Amygdala (tissue), 56 donors: ENCODE measurements at regions not wholly inside any gene's neighbourhood (a gene's known extent, or its start where the extent isn't known, plus 50 kb on each side); places are given as distances from the start of the nearest gene placed in this dataset.
A peak's percentile ranks its signal among the peaks of the same experiment; 100 is the strongest.
"Not testable (repeated sequence)": the region's sequence is repeated elsewhere in the genome, so short reads cannot be mapped to it uniquely, and the experiment has no call there.

Source experiments
- DNase-seq, 56 donors: peaks; one replicate each; lab custom pipeline; 2025; lab: John Stamatoyannopoulos, UW

DNA sequence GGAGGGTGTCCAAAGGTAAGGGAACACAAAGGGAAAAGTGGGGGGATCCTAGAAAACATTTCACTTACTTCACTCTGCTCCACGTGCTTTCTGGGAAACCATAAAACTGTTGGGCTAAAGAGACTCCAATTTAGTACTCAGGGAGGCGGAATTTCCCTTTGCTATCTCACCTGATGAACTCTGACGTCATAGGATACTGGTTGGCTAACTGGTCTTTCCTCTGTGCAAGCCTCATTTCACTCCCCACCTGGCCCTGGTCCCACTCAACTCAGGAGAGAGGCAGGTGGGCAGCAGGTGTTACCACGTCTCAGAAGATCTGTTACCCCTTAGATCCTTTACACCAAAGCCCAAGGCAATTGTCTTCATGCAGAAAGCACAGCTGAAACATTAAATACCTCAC is 51.8 kb upstream of the PMAIP1 start:
- no peak for DNase-seq

DNA sequence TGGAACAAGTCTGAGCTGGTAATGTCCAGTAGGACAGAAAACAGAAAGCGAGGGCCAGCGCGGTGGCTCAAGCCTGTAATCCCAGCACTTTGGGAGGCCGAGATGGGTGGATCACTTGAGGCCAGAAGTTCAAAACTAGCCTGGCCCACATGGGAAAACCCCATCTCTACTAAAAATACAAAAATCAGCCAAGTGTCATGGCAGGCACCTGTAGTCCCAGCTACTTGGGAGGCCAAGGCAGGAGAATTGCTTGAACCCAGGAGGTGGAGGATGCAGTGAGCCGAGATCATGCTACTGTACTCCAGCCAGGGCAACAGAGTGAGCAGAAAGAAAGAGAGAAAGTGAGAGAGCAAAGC is 52.3 kb upstream of the PMAIP1 start:
- DNase-seq: not testable (repeated sequence)

DNA sequence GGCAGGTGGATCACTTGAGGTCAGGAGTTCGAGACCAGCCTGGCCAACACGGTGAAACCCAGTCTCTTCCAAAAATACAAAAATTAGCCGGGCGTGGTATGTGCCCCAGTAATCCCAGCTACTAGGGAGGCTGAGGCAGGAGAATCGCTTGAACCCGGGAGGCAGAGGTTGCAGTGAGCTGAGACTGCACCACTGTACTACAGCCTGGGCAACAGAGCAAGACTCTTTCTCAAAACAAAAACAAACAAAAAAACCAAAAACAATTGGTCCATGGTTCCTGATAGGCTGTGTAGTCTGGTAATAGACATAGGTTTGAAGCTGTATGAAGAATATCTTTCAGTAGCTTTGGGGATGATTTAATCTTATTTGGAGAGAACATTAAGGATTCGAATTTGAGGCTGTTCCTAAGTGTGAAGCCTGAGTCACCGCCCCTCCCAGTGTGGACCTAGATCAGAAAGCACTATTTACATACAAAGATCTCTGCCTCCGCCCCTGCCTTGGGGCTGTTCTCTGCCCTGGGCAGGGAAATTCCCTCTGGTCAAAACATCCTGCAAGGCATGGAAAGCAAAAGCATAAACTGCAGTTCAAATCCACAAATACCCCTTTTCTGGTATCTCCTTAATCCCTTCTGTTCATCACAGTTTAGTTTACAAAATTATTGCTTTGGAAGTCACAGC is 52.8 kb upstream of the PMAIP1 start:
- no peak for DNase-seq

DNA sequence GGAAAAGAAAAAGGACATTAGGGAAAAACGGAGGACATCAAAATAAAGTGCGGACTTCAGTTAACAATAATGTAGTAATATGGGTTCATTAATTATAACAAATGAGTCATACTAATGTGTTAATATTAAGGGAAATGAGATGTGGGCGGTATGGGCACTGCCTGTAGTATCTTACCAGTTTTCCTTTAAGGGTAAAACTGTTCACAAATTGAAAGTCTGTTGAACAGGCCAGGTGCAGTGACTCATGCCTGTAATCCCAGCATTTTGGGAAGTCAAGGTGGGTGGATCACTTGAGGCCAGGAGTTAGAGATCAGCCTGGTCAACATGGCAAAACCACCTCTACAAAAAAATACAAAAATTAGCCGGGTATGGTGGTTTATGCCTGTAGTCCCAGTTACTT is 56.8 kb upstream of the PMAIP1 start:
- DNase-seq: no peak

DNA sequence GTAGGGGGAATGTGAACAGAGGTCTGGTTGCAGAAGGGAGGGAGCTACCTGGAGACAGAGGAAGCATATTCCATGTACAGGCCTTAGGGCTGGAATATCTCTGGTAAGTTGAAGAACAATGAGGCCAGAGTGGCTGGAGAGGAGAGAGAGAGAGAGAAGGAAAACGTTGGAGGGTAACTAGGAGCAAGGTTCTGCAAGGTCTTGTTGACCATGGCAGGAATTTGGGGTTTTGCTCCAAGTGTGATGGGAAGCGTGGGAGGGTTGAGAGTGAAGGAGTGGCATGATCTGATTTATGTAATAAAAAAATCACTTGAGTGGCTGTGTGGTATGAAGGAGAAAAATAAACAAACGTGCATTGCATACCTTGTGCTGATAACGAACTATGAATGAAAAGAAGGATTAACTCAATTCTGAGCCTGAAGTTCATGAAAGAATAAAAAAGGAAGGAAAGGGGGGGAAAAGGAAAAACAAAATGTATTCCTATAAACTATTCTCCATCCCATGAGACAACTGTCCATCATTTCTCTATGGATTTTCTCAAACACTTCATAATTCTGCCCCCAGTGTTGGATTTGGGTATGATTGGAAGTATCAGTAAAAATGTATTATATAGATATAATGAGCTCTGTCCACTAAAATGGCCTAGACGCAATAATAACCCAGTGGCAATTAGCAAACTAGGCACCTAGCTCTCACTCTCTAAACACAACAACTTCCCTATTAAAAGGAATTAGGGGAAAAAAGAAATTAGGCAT is 59.7 kb upstream of the PMAIP1 start:
- no peak for DNase-seq

DNA sequence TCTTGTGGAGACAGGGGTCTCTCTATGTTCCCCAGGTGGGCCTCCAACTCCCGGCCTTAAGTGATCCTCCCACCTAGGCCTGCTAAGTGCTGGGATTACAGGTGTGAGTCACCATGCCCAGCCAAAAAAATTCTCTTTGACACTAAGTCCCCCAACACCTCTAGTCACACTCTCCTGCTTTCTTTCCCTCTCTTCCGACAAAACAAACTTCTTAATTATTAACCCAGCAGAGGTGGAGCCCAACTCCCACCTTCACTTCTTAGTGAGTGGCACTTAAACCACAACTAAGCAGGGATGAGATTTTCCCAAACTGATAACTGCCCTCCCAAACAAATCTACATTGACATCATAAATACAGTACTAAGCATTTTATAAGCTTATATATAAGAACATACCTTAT is 60.5 kb upstream of the PMAIP1 start:
- DNase-seq: no peak

DNA sequence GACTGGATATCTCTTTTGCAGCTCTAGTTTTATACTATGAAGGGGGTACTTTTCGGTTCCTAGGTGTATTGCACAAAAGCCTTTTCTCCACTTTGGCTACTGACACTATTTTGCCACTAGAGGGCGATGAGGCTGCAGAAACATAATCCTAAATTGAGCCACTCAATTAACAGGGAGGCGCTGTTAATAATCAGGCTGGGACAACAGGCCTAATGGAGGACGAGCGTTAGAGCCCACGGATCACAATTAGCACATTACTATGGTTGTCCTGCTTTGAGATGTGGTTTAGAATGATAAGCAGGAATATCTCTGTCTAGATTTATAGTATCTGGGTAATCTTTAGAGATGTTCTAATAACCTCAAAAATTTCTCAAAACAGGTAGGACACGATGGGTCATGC is 62.2 kb upstream of the PMAIP1 start:
- peak in 8 of 56 donors; percentile 2 to 48 (median 6) for DNase-seq

DNA sequence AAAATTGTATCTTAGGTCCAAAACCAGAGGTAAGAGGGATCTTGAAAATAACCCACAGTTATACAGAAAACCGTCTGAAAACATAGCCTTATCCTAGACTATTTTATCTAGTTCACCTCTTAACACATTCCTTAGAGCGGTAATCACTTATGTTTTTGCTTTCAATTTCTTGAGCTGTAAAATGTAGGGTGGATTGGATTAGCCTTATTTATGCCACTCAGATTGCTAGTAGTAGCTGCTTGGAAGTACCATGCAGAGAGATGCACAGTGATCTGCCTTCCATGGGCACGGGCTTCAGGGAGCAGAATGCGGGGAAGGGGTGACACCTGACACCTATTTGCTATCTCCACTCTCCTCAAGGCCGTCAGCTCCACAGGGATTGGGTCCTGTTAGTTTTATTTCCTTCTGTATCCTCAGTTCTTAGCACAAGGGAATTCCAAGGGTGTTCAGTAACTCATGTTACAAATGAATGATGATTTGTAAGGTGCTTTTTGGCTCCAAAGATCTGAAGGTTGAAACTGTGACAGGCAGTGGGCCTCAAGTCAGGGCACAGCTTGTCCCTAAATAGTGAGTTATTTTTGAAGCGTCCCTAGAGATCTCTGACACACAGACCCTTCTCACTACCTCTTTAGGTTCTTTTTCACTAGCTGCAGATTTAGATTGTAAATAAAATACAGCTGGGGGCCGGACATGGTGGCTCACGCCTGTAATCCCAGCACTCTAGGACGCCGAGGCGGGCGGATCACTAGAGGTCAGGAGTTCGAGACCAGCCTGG is 64.0 kb upstream of the PMAIP1 start:
- DNase-seq: no peak

DNA sequence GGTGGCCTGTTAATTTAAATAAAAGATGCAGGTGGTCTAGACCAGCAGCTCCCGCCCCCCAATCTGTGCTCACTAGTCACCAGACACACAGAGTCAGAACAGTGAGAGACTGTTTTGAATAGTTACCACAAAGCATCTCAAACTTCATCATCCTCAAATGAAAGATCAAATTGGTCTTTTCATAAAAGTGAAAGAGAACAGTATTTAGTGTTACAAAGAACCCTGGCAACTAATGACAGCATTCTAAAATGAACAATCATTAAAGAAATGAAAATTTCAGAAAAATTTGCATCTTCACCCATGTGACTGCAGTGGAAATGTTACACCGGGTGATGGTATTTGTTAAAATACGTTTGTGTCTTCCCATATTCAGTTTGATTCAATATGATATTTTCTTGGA is 65.5 kb upstream of the PMAIP1 start:
- DNase-seq: no peak

DNA sequence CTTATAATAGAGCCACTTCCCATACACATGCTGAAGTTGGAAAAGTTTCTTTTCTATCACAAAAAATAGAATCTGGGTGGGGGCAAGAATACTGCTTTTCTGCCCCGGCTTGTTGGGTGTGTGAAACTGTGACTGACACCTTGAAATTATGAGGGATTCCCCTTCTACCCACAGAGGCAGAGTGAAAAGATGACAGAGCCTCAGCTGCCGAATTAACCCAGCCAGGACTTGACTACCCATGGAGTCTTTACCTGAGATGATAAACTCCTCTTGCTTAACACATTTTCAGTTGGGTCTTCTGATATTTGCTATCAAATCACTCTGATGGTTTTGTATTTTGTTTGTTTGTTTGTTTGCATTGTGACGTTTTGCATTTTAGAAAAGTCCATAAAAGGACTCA is 66.0 kb upstream of the PMAIP1 start:
- no peak for DNase-seq

DNA sequence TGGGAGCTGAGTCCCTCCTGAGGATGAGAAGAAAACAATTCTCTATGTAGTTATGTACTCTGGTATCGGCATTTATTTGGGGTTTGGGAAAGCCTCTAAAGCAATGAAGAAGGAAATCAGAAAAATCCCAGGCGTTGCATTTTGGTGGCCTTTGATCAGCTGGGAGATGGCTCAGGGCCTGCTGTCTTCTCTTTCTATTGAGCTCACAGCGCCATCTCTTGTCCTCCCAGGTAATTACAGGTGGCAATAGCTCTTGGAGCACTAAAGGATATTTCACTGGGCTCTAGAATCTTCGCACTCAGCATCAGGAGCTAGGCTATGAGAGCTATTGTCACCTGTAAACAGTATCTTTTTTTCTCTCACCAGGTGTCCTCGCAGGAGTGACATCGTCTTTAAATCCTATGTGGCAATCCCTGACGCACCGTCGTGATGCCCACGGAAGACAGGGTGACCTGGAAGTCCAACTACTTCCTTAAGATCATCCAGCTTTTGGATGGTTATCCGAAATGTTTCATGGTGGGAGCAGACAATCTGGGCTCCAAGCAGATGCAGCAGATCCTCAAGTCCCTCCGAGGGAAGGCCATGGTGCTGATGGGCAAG is 76.1 kb upstream of the PMAIP1 start:
- peak in 49 of 56 donors; percentile 1 to 75 (median 20) for DNase-seq

DNA sequence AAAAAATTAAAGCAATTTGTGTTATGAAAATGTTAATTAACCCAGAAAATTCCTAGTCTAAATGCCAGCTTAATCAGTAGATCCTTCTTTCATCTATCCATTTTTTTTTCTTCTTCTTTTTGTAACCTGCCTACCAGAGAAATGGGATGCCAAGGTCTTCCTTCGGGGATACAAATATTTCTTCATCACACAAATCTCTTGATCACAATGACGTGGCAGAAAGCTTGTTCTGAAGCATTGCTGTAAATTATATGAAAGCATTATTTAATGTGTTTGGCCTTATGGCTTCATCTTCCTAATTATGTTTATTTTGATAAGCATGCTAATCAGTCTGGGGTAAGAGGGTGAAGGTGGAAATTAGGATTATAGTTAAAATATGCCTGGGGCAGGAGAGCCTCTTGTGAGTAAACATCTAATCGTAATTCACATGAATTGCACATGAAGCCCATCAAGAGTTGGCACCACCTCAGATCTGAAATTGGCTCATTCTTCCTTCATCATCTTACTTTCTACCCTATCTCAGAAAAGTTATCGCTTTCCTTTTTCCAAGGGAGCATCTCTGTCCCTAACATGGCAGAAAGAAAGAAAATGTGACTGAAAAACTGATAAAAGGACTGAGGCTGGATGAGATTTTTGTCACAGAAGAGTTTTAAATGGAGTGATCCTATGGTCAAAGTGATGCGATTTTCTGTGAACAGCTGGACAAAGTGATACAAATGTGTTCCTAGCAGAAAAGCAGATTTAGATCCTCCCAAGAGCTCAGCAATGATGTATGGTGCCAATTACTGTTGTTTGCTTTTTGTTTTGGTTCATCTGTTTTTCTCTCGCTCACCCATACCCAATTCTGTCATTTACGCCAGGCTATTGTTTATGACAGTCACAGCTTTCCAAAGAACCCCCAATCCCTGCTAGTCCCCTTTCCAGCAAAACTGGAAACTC is 76.9 kb upstream of the PMAIP1 start:
- DNase-seq: no peak

DNA sequence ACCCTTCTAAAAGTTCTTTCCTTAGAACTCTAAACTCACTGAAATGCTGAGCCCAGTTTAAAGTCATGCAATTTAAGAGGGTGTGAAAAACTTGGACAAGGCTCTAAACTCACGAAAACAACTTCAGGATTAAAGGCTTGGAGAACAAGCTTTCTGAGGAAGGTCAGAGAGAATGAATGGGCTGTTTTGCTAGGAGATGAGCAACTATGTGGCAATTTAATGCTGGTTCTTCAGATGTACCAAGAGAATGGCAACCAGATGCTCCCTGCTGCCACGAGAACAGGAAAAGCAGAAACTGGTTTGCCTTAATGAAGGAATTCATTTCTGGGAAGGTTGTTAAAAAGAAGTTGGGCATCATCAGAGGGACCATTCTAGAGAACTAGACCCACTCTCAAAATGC is 77.8 kb upstream of the PMAIP1 start:
- DNase-seq: no peak

DNA sequence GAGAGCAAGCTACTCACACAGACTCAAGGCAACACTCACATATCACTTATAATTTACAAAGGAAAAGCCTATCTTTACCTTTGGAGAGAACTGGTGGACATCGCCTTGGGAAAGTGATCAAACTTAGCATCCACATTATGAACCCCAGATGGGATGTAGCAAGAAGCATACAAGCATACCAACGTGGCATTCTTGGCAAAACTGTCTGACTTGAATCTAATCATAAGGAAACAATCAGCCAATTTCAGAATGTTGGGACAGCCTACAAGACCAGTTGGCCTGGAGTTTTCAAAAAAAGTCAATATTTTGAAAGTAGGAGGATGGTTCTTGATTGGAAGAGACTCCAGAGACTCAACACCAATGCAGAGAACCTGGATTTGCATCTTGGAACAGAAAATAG is 79.1 kb upstream of the PMAIP1 start:
- no peak for DNase-seq

DNA sequence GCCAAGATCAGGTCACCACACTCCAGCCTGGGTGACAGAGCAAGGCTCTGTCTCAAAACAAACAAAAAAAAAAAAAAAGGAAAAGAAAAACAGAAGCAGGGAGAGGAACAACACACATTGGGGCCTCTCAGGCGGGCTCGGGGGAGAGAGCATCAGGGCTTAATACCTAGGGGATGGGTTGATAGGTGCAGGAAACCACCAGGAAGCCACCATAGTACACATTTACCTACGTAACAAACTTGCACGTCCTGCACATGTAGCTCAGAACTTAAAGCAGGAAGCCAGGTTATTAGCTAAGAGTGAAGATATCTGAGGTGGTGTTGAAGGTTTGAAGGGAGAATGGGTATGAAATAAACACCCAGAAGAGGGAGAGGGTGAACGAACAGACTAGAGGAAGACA is 81.0 kb upstream of the PMAIP1 start:
- no peak for DNase-seq

DNA sequence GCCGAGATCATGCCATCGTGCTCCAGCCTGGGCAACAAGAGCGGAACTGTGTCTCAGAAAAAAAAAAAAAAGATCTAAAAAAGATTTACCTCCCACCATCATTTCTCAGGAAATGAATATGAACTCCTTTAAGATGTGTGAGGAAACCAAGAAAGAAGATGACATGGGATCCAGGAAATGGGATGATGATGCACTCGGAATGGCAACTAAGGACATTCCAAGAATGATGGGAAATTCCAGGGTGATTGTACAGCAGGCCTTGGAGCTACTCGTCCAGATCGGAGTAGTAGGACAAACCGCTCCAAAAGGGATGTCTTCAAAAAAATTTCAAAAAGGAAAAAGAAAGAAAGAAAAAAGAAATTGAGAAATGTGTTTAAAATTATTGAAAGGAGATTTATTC is 84.9 kb upstream of the PMAIP1 start:
- no peak for DNase-seq

DNA sequence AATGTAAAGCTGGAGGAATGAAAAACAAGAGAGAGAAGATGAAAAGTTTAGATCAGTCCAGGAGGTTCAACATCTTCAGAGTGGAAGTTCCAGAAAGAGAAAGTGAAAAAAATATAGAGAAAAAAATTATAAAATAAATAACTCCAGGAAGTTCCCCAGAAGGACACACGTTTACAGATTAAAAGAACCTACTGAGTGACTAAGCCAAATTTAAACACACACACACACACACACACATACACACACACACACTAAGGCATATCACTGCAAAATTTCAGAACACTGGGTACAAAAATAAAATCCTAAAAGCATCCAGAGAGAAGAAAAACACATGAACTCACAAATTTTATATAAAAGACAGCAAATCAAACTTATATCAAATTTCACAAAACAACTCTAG is 85.9 kb upstream of the PMAIP1 start:
- no peak for DNase-seq

DNA sequence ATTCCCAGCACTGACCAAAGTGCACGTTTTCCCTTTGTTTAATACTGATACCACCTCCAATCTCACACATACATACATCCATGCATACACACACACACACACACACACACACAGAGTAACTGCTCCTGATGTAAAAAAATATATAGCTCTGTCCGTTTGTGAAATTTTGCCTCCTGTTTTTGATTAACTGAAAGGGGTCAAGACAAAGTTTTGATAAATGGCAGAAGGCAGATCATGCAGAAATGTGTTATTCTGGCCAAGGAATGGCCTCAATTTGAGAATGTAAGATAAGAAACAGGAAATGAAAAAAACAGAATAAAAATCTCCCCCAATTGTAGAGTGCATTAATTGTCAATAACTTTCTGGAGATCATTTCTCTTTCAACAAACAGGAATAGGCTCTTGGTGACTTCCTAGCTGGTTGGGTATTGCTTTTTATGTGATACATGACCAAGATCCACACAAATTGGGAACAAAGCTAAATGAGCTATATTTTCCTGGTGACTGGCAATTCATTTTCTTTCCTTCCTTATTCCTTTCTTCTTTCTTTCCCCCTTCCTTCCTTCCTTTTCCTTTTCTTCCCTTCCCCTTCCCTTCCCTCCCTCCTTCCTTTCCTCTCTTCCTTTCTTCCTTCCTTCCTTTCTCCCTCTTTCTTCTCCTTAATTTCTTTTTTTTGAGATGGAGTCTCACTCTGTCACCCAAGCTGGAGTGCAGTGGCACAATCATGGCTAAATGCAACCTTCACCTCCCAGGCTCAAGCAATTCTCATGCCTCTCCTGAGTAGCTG is 88.9 kb upstream of the PMAIP1 start:
- no peak for DNase-seq

DNA sequence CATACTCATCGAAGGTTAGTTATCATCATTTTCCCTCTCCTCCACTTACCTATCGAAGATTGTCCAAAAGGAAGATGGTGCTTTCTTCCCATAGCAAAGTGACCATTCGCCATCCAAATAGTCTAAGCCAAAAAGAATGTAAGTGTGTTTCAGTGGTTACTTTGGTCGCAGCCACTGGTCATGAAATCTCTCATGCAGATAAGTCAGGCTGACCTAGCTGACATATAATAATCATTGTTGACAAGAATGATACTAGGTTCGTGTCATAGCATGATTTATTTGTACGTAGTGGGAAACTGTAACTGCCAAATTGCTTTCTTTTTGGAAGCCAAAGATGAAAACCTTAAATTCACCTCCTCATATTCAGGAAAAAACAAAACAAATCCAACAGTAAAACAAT is 89.6 kb upstream of the PMAIP1 start:
- DNase-seq: no peak
